ENCODE measurements at regions not wholly inside any gene's neighbourhood (a gene's known extent, or its start where the extent isn't known, plus 50 kb on each side); places are given as distances from the start of the nearest gene placed in this dataset.

GRCh38 chr10:63057509-63057908 lies 75.6 kb upstream of the NRBF2 start:
- Histone ChIP-seq H3K4me1 (no peaks in the 10 kb centered on the region), H3K4me3 (no peak overlapping the region), H3K27ac (no peak overlapping the region), H3K27me3 (peaks cover 0 to 8% (median 0%) of the 10 kb centered on the region in 9 donors), H3K9me3 (no peaks in the 10 kb centered on the region), H3K36me3 (no peaks in the 10 kb centered on the region)
- WGBS, 4 donors = 80 to 89% (median 85%) methylated on average over 10 of the region's 10 CpGs
- ATAC-seq (no peak), DNase-seq (no peak)
- TF ChIP-seq POLR2A (IDR thresholded peaks at IDR 0.05) (no peak), CTCF (IDR thresholded peaks at IDR 0.05) (no peak)
- intact Hi-C loops (cut with DNase I) = no loop called here

GRCh38 chr10:63055705-63056104 lies 77.4 kb upstream of the NRBF2 start:
- ATAC-seq (no peak), DNase-seq (no peak)
- intact Hi-C loops (cut with DNase I) = no loop called here
- TF ChIP-seq CTCF (IDR thresholded peaks at IDR 0.05) (no peak), POLR2A (IDR thresholded peaks at IDR 0.05) (no peak)
- no peaks in the 10 kb centered on the region for H3K4me1 ChIP-seq
- peaks cover 0 to 6% (median 0%) of the 10 kb centered on the region in 9 donors for H3K27me3 ChIP-seq
- no peaks in the 10 kb centered on the region for H3K36me3 ChIP-seq
- no peak overlapping the region for H3K27ac ChIP-seq
- H3K4me3 ChIP-seq = no peak overlapping the region
- 64 to 90% (median 85%) methylated on average over 3 of the region's 3 CpGs for WGBS, 4 donors
- H3K9me3 ChIP-seq = no peaks in the 10 kb centered on the region

GRCh38 chr10:63054889-63055611 lies 78.1 kb upstream of the NRBF2 start:
- intact Hi-C loops (cut with DNase I) = no loop called here
- ATAC-seq (no peak), DNase-seq (no peak)
- Histone ChIP-seq H3K27me3 (peaks cover 0 to 6% (median 0%) of the 10 kb centered on the region in 9 donors), H3K4me3 (no peak overlapping the region), H3K9me3 (no peaks in the 10 kb centered on the region), H3K4me1 (no peaks in the 10 kb centered on the region), H3K27ac (no peak overlapping the region), H3K36me3 (no peaks in the 10 kb centered on the region)
- TF ChIP-seq CTCF (IDR thresholded peaks at IDR 0.05) (no peak), POLR2A (IDR thresholded peaks at IDR 0.05) (no peak)

GRCh38 chr10:63052083-63052482 lies 81.0 kb upstream of the NRBF2 start:
- 74 to 80% (median 76%) methylated on average over 6 of the region's 6 CpGs for WGBS, 4 donors

More at GRCh38 chr10:63052083-63052482, 81.0 kb upstream of the NRBF2 start:
- Histone ChIP-seq H3K27me3 (peaks cover 0 to 6% (median 0%) of the 10 kb centered on the region in 9 donors), H3K27ac (no peak overlapping the region), H3K9me3 (no peaks in the 10 kb centered on the region), H3K4me1 (no peaks in the 10 kb centered on the region), H3K36me3 (no peaks in the 10 kb centered on the region), H3K4me3 (no peak overlapping the region)
- DNase-seq (no peak), ATAC-seq (no peak)
- TF ChIP-seq CTCF (IDR thresholded peaks at IDR 0.05) = no peak
- TF ChIP-seq POLR2A (IDR thresholded peaks at IDR 0.05) = no peak
- intact Hi-C loops (cut with DNase I) = no loop called here
